A673 (cell line): ENCODE measurements at regions not wholly inside any gene's neighbourhood (a gene's known extent, or its start where the extent isn't known, plus 50 kb on each side); places are given as distances from the start of the nearest gene placed in this dataset.

Source experiments
- BruUV-seq: library from RNA; stranded (reverse); fragments of 400-500 nt; replicated peaks from 2 replicates; lab custom pipeline; 2021; lab: Mats Ljungman, UMichigan
- CTCF ChIA-PET: fragments of 300-600 bp; sonication (Branson Sonifier 250); formaldehyde crosslinking; loops from one replicate; lab custom pipeline; 2022; ENCODE audit warnings: antibody characterized with exemption; lab: Charles Lee
- POLR2A ChIA-PET: fragments of 300-600 bp; sonication (Branson Sonifier 250); formaldehyde crosslinking; loops from one replicate; lab custom pipeline; 2022; ENCODE audit warnings: antibody characterized with exemption; ENCODE audit not compliant: low non-redundant PET; lab: Charles Lee
- DNase-seq: peaks from one replicate; pipeline ENCODE4 v3.0.0-alpha.2; 2015; ENCODE audit warnings: low spot score
- H3K27ac ChIP-seq: fragments of 200-600 bp; sonication (generic); 2 replicates; pipeline ENCODE4 v1.5.1; 2016; ENCODE audit warnings: mixed run types, low read depth, mild to moderate bottlenecking, mixed read lengths, antibody characterized with exemption, low read length; ENCODE audit not compliant: poor library complexity, severe bottlenecking
- H3K27me3 ChIP-seq: fragments of 200-600 bp; sonication (generic); replicated peaks from 2 replicates; pipeline ENCODE4 v1.6.1; 2017; ENCODE audit warnings: mixed run types, low read depth, mild to moderate bottlenecking, mixed read lengths, antibody characterized with exemption, low read length; ENCODE audit not compliant: insufficient read depth, poor library complexity
- H3K36me3 ChIP-seq: fragments of 200-600 bp; sonication (generic); 2 replicates; pipeline ENCODE4 v1.6.1; 2016; ENCODE audit warnings: mixed run types, mild to moderate bottlenecking, mixed read lengths, antibody characterized with exemption, low read length; ENCODE audit not compliant: insufficient read depth, poor library complexity, severe bottlenecking
- H3K4me1 ChIP-seq: fragments of 200-600 bp; sonication (generic); 2 replicates; pipeline ENCODE4 v1.6.1; 2017; ENCODE audit warnings: mixed run types, mild to moderate bottlenecking, mixed read lengths, antibody characterized with exemption, low read length; ENCODE audit not compliant: insufficient read depth, poor library complexity, severe bottlenecking
- H3K4me3 ChIP-seq: fragments of 200-600 bp; sonication (generic); 2 replicates; pipeline ENCODE4 v1.5.1; 2016; ENCODE audit warnings: low read depth, mixed run types, mild to moderate bottlenecking, mixed read lengths, low read length; ENCODE audit not compliant: poor library complexity, severe bottlenecking
- H3K9me3 ChIP-seq: fragments of 200-600 bp; sonication (generic); 2 replicates; pipeline ENCODE4 v1.6.1; 2016; ENCODE audit warnings: mixed run types, low read depth, mild to moderate bottlenecking, mixed read lengths, antibody characterized with exemption, low read length; ENCODE audit not compliant: poor library complexity, severe bottlenecking
- EZH2 ChIP-seq: fragments of 200-600 bp; sonication (generic); IDR thresholded peaks from 2 replicates; pipeline ENCODE4 v1.6.1; 2017; ENCODE audit warnings: borderline replicate concordance, low read depth, mild to moderate bottlenecking, mixed read lengths, antibody characterized with exemption, low read length; ENCODE audit not compliant: poor library complexity, severe bottlenecking
- intact Hi-C: fragments of 100-400 bp; cut with micrococcal nuclease; formaldehyde crosslinking; loops from one replicate; pipeline ENCODE4 v1.10.0; 2022; ENCODE audit not compliant: unreplicated experiment
- TF ChIP-seq, protein P1 (sequence below): fragments of 300-800, 200-600 bp; sonication (generic); conservative IDR thresholded peaks from 2 replicates; pipeline ENCODE4 v1.5.1; 2017; ENCODE audit warnings: low read depth, mild to moderate bottlenecking, antibody characterized with exemption, low read length, moderate library complexity, mixed read lengths

DNA sequence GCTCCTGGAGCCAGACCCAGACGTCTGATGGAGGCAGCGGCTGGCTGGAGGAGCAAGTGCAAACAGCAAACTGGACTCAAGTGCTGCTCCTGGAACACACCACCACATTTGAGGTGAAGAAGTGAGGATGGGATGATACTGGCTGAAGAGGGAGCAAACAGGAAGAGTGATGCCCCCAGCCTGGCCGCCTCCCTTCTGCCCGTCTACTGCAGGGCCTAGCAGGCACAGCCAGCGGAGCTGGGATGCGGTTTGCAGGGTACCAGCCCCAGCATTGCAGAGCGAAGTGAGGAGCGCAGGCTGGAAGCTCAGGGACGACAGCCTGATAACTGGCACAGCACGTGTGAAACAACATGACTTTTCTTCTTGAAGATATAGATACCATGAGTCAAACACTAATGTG, 111.8 kb upstream of the ZNF32 start:
- intact Hi-C loops = no loop called here
- DNase-seq = no peak
- no peak for TF ChIP-seq EZH2
- TF ChIP-seq, protein P1, sequence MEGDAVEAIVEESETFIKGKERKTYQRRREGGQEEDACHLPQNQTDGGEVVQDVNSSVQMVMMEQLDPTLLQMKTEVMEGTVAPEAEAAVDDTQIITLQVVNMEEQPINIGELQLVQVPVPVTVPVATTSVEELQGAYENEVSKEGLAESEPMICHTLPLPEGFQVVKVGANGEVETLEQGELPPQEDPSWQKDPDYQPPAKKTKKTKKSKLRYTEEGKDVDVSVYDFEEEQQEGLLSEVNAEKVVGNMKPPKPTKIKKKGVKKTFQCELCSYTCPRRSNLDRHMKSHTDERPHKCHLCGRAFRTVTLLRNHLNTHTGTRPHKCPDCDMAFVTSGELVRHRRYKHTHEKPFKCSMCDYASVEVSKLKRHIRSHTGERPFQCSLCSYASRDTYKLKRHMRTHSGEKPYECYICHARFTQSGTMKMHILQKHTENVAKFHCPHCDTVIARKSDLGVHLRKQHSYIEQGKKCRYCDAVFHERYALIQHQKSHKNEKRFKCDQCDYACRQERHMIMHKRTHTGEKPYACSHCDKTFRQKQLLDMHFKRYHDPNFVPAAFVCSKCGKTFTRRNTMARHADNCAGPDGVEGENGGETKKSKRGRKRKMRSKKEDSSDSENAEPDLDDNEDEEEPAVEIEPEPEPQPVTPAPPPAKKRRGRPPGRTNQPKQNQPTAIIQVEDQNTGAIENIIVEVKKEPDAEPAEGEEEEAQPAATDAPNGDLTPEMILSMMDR = no peak
- no peaks in the 10 kb centered on the region for H3K27me3 ChIP-seq
- no TSS peak for BruUV-seq
- no peaks in the 10 kb centered on the region for H3K4me1 ChIP-seq
- no peak overlapping the region for H3K27ac ChIP-seq
- no peak overlapping the region for H3K4me3 ChIP-seq
- no peaks in the 10 kb centered on the region for H3K36me3 ChIP-seq
- CTCF ChIA-PET = no interaction called here
- POLR2A ChIA-PET = no interaction called here
- no peaks in the 10 kb centered on the region for H3K9me3 ChIP-seq

- H3K27ac ChIP-seq = no peak overlapping the region
- BruUV-seq = no TSS peak
- no peaks in the 10 kb centered on the region for H3K36me3 ChIP-seq
- ChIA-PET POLR2A (no interaction called here), CTCF (no interaction called here)
- TF ChIP-seq EZH2 = no peak
- TF ChIP-seq, protein P1 = no peak
- H3K27me3 ChIP-seq = no peaks in the 10 kb centered on the region
- DNase-seq = no peak
- H3K4me3 ChIP-seq = no peak overlapping the region
- intact Hi-C loops = no loop called here
- no peaks in the 10 kb centered on the region for H3K9me3 ChIP-seq
- no peaks in the 10 kb centered on the region for H3K4me1 ChIP-seq
These were observed 110.5 kb upstream of the ZNF32 start for GRCh38 chr10:43759216-43759615.

DNA sequence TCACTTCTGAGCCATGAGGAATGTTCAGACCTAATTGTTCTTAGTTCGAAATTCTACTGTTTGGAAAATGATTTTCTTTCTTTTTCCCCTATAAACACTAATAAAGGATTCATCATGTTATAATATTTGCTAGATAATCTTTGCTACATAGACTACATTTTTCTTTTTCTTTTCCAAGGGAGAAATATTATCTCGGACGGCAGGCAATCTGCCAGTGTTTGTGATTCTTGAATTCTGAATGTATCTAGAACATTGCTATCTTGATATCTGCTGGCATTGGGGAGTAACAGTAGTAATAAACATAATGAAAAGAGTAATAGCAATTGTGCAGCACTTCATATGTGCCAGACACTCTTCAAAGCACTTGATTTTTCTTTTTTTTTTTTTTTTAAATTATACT, 107.7 kb upstream of the ZNF32 start:
- DNase-seq = no peak
- TF ChIP-seq, protein P1 = no peak
- CTCF ChIA-PET = no interaction called here
- Histone ChIP-seq H3K27ac (no peak overlapping the region), H3K36me3 (no peaks in the 10 kb centered on the region), H3K4me3 (no peak overlapping the region), H3K27me3 (no peaks in the 10 kb centered on the region), H3K4me1 (no peaks in the 10 kb centered on the region), H3K9me3 (no peaks in the 10 kb centered on the region)
- POLR2A ChIA-PET = no interaction called here
- intact Hi-C loops = no loop called here
- no TSS peak for BruUV-seq
